Tibial nerve (tissue), 4 donors: ENCODE measurements at regions not wholly inside any gene's neighbourhood (a gene's known extent, or its start where the extent isn't known, plus 50 kb on each side); places are given as distances from the start of the nearest gene placed in this dataset.

Source experiments
- DNase-seq, 2 donors: peaks; one replicate each; pipeline ENCODE4 v3.0.0-alpha.2; 2019; ENCODE audit warnings: low spot score in 2 of 2
- H3K27ac ChIP-seq, 4 donors: fragments of 200-600 bp; sonication (generic) in 3 of 4; one replicate each; pipeline ENCODE4 v1.5.1; 2017 to 2019; ENCODE audit warnings: mild to moderate bottlenecking in 1 of 4
- H3K27me3 ChIP-seq, 2 donors: fragments of 200-600 bp; sonication (generic) in 1 of 2; one replicate each; pipeline versions ENCODE4 v1.5.1 to v1.6.0; 2017 to 2019
- H3K36me3 ChIP-seq, 3 donors: fragments of 200-600 bp; sonication (generic); one replicate each; pipeline ENCODE4 v1.5.1; 2018 to 2019
- H3K4me1 ChIP-seq, 4 donors: fragments of 200-600 bp; sonication (generic) in 3 of 4; one replicate each; pipeline ENCODE4 v1.5.1; 2017 to 2019
- H3K4me3 ChIP-seq, 4 donors: fragments of 200-600 bp; sonication (generic) in 3 of 4; one replicate each; pipeline ENCODE4 v1.5.1; 2017 to 2019; ENCODE audit warnings: mild to moderate bottlenecking in 1 of 4, moderate library complexity in 1 of 4
- H3K9me3 ChIP-seq, 4 donors: fragments of 200-600 bp; sonication (generic) in 3 of 4; one replicate each; pipeline ENCODE4 v1.5.1; 2017 to 2019
- EP300 ChIP-seq, 2 donors: sonication (generic); formaldehyde crosslinking; IDR thresholded peaks; one replicate each; pipeline ENCODE4 v1.6.1; 2017; ENCODE audit warnings: antibody characterized with exemption in 2 of 2, mild to moderate bottlenecking in 1 of 2
- POLR2A ChIP-seq, 2 donors: fragments of 450-650 bp; IDR thresholded peaks; one replicate each; pipeline ENCODE4 v1.6.1; 2017; ENCODE audit warnings: antibody characterized with exemption in 2 of 2, mild to moderate bottlenecking in 2 of 2, moderate library complexity in 2 of 2
- WGBS, 2 donors: methylation state at CpG; one replicate each; pipeline ENCODE4 v1.1.5; 2018; 5-methylcytosine and 5-hydroxymethylcytosine counted together
- TF ChIP-seq, protein P1 (sequence below), 5 experiments: fragments of 200-600 bp in 3 of 5; fragments of 450-650 bp in 2 of 5; sonication (generic) in 3 of 5; IDR thresholded peaks; one replicate each; pipeline ENCODE4 v1.5.1; 2016 to 2019; ENCODE audit warnings: antibody characterized with exemption in 5 of 5, mild to moderate bottlenecking in 3 of 5, moderate library complexity in 2 of 5

DNA sequence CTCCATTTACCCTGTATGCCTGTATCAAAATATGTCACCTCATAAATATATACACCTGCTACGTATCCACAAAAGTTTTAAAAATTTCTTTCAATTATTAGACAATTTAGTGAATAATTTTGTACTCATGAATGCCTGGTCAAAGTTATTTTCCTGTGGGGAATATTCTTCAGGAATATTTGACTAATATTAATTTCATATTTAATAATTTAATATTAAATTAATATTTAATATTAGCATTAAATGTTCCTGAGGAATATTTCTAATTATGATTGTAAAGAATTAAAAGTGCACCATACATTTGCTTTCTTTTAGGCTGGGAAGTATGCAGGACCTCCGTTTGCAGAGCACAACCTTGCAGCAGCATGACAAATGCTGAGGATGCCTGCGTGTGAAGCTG is 422.7 kb downstream of the C3orf38 start:
- WGBS, 2 donors, result 84 to 88% methylated on average over 3 of the region's 3 CpGs
- no peak for TF ChIP-seq POLR2A (IDR thresholded peaks at IDR 0.05)
- TF ChIP-seq, protein P1, sequence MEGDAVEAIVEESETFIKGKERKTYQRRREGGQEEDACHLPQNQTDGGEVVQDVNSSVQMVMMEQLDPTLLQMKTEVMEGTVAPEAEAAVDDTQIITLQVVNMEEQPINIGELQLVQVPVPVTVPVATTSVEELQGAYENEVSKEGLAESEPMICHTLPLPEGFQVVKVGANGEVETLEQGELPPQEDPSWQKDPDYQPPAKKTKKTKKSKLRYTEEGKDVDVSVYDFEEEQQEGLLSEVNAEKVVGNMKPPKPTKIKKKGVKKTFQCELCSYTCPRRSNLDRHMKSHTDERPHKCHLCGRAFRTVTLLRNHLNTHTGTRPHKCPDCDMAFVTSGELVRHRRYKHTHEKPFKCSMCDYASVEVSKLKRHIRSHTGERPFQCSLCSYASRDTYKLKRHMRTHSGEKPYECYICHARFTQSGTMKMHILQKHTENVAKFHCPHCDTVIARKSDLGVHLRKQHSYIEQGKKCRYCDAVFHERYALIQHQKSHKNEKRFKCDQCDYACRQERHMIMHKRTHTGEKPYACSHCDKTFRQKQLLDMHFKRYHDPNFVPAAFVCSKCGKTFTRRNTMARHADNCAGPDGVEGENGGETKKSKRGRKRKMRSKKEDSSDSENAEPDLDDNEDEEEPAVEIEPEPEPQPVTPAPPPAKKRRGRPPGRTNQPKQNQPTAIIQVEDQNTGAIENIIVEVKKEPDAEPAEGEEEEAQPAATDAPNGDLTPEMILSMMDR (IDR thresholded peaks at IDR 0.05), result no peak
- no peak for TF ChIP-seq EP300 (IDR thresholded peaks at IDR 0.05)
- H3K36me3 ChIP-seq, result no peaks in the 10 kb centered on the region

DNA sequence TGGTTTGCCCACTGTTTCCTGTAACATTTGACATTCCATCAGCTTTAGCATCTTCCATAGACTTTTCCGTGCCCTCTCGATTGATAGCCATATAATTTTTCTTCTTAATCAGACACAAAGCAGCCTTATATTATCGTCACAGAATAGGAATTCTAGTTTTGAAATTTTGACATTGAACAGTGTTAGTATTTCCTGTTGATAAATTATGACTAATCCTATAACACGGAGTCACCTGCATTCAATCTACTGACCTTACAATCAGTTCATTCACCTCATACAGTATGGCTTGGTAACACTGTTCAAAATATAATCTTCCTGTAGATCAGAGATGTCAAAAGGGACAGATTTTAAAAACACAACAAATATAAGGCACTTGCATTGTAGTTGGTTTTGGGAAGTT is 423.7 kb downstream of the C3orf38 start:
- Histone ChIP-seq H3K27ac (no peak overlapping the region), H3K4me3 (no peak overlapping the region), H3K4me1 (no peaks in the 10 kb centered on the region), H3K9me3 (peaks cover 0 to 7% (median 2%) of the 10 kb centered on the region in 4 donors), H3K36me3 (no peaks in the 10 kb centered on the region), H3K27me3 (no peaks in the 10 kb centered on the region)
- WGBS, 2 donors, result 72 to 85% methylated on average over 4 of the region's 4 CpGs
- TF ChIP-seq POLR2A (IDR thresholded peaks at IDR 0.05) (no peak), EP300 (IDR thresholded peaks at IDR 0.05) (no peak)
- TF ChIP-seq, protein P1 (IDR thresholded peaks at IDR 0.05), result no peak
- no peak for DNase-seq

More for the DNA sequence above, 422.7 kb downstream of the C3orf38 start:
- Histone ChIP-seq H3K27ac (no peak overlapping the region), H3K4me1 (no peaks in the 10 kb centered on the region), H3K27me3 (no peaks in the 10 kb centered on the region), H3K9me3 (peaks cover 0 to 7% (median 2%) of the 10 kb centered on the region in 4 donors), H3K4me3 (no peak overlapping the region)
- no peak for DNase-seq

DNA sequence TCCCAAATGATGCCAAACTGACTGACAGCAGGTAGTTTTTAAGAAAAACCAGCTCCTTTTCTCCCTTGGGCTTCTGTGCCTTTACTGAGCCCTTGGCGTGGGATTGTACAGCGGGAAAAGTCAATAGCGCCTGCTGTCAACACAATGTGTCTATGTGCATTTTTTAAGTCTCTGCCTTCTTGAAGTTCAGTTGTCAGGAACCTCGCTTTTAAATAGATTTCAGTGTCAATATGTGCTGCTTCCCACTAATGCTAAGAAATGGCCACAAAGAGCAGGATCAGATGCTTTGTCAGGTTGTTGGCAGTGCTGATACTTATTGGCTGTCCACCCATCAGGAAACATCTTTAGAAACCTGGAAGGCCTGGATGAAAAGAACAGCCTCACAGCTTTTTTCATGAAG is 424.4 kb downstream of the C3orf38 start:
- no peak for DNase-seq
- no peak overlapping the region for H3K27ac ChIP-seq
- peaks cover 0 to 7% (median 2%) of the 10 kb centered on the region in 4 donors for H3K9me3 ChIP-seq
- no peak overlapping the region for H3K4me3 ChIP-seq
- WGBS, 2 donors, result 95% methylated on average over 4 of the region's 4 CpGs
- H3K4me1 ChIP-seq, result no peaks in the 10 kb centered on the region
- no peaks in the 10 kb centered on the region for H3K27me3 ChIP-seq
- H3K36me3 ChIP-seq, result no peaks in the 10 kb centered on the region
- no peak for TF ChIP-seq POLR2A (IDR thresholded peaks at IDR 0.05)
- no peak for TF ChIP-seq EP300 (IDR thresholded peaks at IDR 0.05)
- TF ChIP-seq, protein P1 (IDR thresholded peaks at IDR 0.05), result no peak

GRCh38 chr3:88584451-88584850 is 434.7 kb downstream of the C3orf38 start:
- H3K4me3 ChIP-seq, result no peak overlapping the region
- no peak overlapping the region for H3K27ac ChIP-seq
- no peaks in the 10 kb centered on the region for H3K36me3 ChIP-seq
- H3K9me3 ChIP-seq, result no peaks in the 10 kb centered on the region
- no peak for TF ChIP-seq POLR2A (IDR thresholded peaks at IDR 0.05)
- TF ChIP-seq, protein P1 (IDR thresholded peaks at IDR 0.05), result no peak
- no peak for TF ChIP-seq EP300 (IDR thresholded peaks at IDR 0.05)
- no peaks in the 10 kb centered on the region for H3K27me3 ChIP-seq
- DNase-seq, result no peak
- H3K4me1 ChIP-seq, result no peaks in the 10 kb centered on the region
- whole genome bisulfite sequencing, 2 donors, result 62 to 69% methylated on average over 3 of the region's 3 CpGs

GRCh38 chr3:88586121-88586640 is 436.4 kb downstream of the C3orf38 start:
- 73 to 87% methylated on average over 2 of the region's 2 CpGs for WGBS, 2 donors
- H3K36me3 ChIP-seq, result no peaks in the 10 kb centered on the region
- DNase-seq, result no peak
- H3K4me1 ChIP-seq, result no peaks in the 10 kb centered on the region
- H3K27me3 ChIP-seq, result no peaks in the 10 kb centered on the region
- H3K9me3 ChIP-seq, result no peaks in the 10 kb centered on the region
- no peak overlapping the region for H3K27ac ChIP-seq
- H3K4me3 ChIP-seq, result no peak overlapping the region
- TF ChIP-seq POLR2A (IDR thresholded peaks at IDR 0.05), result no peak
- TF ChIP-seq EP300 (IDR thresholded peaks at IDR 0.05), result no peak
- TF ChIP-seq, protein P1 (IDR thresholded peaks at IDR 0.05), result no peak
